ENCODE measurements at regions not wholly inside any gene's neighbourhood (a gene's known extent, or its start where the extent isn't known, plus 50 kb on each side); places are given as distances from the start of the nearest gene placed in this dataset.
"Not testable (repeated sequence)": the region's sequence is repeated elsewhere in the genome, so short reads cannot be mapped to it uniquely, and the experiment has no call there.

DNA sequence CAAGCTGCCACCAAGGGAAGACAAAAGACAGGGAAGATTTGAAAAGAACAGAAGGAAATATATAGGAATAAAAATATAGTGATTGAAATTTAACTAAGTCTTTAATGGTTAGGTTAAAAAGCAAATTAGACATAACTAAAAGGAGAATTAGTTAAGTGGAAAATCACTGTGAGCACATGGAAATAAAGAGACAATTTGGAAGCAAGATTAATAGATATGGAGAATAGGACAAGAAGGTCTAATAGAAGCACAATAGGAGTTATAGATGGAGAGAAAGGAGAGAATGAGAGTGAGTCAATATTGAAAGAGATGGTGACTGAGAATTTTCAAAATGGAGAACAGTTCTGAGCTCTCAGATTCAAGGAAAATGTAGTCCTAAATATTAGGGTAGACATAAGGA, 176.9 kb downstream of the ASB1 start:
- Histone ChIP-seq H3K9me3 (ENCODE audit: control insufficient read depth, insufficient read depth, low read length) (peaks cover 6% of the 10 kb centered on the region), H3K4me3 (ENCODE audit: low read depth, low read length) (no peak overlapping the region), H3K4me1 (ENCODE audit: control insufficient read depth, insufficient read depth, low read length) (peaks cover 6% of the 10 kb centered on the region), H3K36me3 (ENCODE audit: control insufficient read depth, insufficient read depth, low read length) (no peaks in the 10 kb centered on the region), H3K27ac (ENCODE audit: low read depth, low read length) (no peak overlapping the region), H3K27me3 (ENCODE audit: control insufficient read depth, insufficient read depth, low read length) (no peaks in the 10 kb centered on the region)
- no peak for DNase-seq (ENCODE audit: low read depth in 4 of 6, low spot score in 6 of 6)

DNA sequence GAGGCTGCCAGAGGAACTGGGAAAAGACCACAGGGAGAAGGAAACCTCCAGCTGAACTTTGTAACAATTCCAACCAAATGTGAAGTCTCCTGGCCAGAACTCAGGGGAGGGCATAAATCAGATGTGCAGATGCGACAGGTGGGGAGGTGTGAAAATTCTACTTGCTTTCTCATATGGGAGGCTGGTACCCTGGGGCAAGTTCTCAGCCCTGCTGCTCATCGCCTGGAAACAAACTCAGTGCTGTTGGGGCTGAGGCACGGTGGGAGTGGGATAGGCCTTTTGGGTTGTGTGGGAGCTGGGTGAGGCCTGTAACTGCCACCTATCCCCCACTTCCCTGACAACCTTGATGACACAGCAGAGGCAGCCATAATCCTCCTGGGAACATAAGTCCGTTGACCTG, 179.6 kb downstream of the ASB1 start:
- Histone ChIP-seq H3K27me3 (ENCODE audit: control insufficient read depth, insufficient read depth, low read length) (no peaks in the 10 kb centered on the region), H3K4me1 (ENCODE audit: control insufficient read depth, insufficient read depth, low read length) (peaks cover 4% of the 10 kb centered on the region), H3K27ac (ENCODE audit: low read depth, low read length) (no peak overlapping the region), H3K36me3 (ENCODE audit: control insufficient read depth, insufficient read depth, low read length) (no peaks in the 10 kb centered on the region), H3K9me3 (ENCODE audit: control insufficient read depth, insufficient read depth, low read length) (peaks cover 6% of the 10 kb centered on the region), H3K4me3 (ENCODE audit: low read depth, low read length) (no peak overlapping the region)
- WGBS (ENCODE audit: insufficient coverage) = no CpG with 5 or more reads among the region's 4 CpGs
- DNase-seq (ENCODE audit: low read depth in 4 of 6, low spot score in 6 of 6) = no peak

DNA sequence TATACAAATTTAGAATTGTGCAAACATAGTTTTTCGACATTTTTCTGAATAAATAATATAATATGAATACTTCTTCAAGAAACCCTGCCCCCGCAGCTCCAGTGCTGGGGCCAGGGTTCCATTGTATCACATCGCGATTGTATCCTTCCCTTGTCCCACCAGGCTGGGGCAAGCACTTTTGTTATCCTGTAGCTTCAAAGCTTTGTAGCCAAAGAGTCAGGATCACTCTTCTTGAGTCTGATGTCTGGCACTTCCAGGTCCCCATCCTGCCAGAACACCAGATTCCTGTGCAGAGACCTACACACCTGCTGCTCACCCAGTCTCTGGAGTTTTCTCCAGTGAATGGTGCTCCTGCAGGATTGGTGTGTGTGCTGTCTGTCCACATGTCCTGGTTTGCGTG, 186.9 kb downstream of the ASB1 start:
- Histone ChIP-seq H3K4me1 (ENCODE audit: control insufficient read depth, insufficient read depth, low read length) (no peaks in the 10 kb centered on the region), H3K9me3 (ENCODE audit: control insufficient read depth, insufficient read depth, low read length) (no peaks in the 10 kb centered on the region), H3K36me3 (ENCODE audit: control insufficient read depth, insufficient read depth, low read length) (no peaks in the 10 kb centered on the region), H3K27me3 (ENCODE audit: control insufficient read depth, insufficient read depth, low read length) (no peaks in the 10 kb centered on the region), H3K4me3 (ENCODE audit: low read depth, low read length) (no peak overlapping the region), H3K27ac (ENCODE audit: low read depth, low read length) (no peak overlapping the region)
- 92% methylated on average over 3 of the region's 5 CpGs for WGBS (ENCODE audit: insufficient coverage)
- DNase-seq (ENCODE audit: low read depth in 4 of 6, low spot score in 6 of 6) = no peak

DNA sequence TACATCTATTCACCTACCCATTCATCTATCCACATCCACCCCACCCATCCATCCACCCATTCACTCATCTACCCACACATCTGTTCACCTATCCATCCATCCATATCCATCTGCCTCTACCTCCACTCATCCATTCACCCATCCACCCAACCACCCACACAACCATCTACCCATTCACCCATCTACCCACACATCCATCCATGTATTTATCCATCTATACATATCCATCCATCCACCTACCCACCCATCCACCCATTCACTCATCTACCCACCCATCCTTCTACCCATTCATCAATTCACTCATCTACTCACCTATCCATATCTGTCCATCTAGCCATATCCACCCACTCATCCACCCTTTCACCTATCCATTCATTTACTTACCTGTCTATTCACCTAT, 187.6 kb downstream of the ASB1 start:
- no peaks in the 10 kb centered on the region for H3K36me3 ChIP-seq (ENCODE audit: control insufficient read depth, insufficient read depth, low read length)
- no peaks in the 10 kb centered on the region for H3K9me3 ChIP-seq (ENCODE audit: control insufficient read depth, insufficient read depth, low read length)
- no peaks in the 10 kb centered on the region for H3K27me3 ChIP-seq (ENCODE audit: control insufficient read depth, insufficient read depth, low read length)
- no peaks in the 10 kb centered on the region for H3K4me1 ChIP-seq (ENCODE audit: control insufficient read depth, insufficient read depth, low read length)
- no peak overlapping the region for H3K27ac ChIP-seq (ENCODE audit: low read depth, low read length)
- H3K4me3 ChIP-seq (ENCODE audit: low read depth, low read length) = no peak overlapping the region
- no peak for DNase-seq (ENCODE audit: low read depth in 4 of 6, low spot score in 6 of 6)

DNA sequence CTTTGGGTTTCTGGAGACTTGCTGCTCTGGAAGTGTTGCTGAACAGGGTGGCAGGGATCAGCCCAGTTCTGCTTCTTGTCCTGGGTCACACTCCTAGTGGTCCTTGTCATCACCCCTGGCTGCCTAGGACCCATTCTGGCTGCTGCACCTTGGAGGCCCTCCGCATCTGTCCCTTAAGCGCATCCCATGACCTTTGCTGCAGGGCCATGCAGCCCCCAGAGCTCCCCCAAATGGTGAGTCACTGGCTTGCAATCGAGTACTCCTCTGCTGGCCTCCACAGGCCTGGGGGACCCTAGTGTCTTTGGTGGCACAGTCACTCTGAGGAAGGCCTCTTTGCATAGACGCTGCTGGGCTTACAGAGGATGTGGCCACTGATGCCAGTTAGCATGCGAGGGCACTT, 188.5 kb downstream of the ASB1 start:
- Histone ChIP-seq H3K27me3 (ENCODE audit: control insufficient read depth, insufficient read depth, low read length) (no peaks in the 10 kb centered on the region), H3K9me3 (ENCODE audit: control insufficient read depth, insufficient read depth, low read length) (no peaks in the 10 kb centered on the region), H3K27ac (ENCODE audit: low read depth, low read length) (no peak overlapping the region), H3K4me1 (ENCODE audit: control insufficient read depth, insufficient read depth, low read length) (no peaks in the 10 kb centered on the region), H3K36me3 (ENCODE audit: control insufficient read depth, insufficient read depth, low read length) (no peaks in the 10 kb centered on the region), H3K4me3 (ENCODE audit: low read depth, low read length) (no peak overlapping the region)
- no peak for DNase-seq (ENCODE audit: low read depth in 4 of 6, low spot score in 6 of 6)
- WGBS (ENCODE audit: insufficient coverage) = 89% methylated on average over 5 of the region's 5 CpGs

DNA sequence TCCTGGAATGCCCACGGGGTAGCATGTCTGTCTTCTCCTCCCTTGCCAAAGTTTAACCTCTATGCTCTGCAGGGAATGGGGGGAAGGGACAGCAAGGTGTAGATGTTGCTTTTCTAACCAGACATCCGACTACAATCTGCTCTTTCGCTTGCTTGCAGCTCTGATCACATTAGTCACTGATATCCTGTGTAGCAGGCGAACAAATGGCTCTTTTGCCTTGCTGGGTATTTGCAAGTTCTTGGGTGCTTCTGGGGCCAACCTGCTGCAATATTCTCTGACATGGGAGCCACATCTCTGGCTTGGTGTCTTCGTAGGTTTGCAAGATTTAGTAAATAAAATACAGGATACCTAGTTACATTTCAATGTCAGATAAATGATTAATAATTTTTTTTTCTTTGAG, 190.0 kb downstream of the ASB1 start:
- H3K4me1 ChIP-seq (ENCODE audit: control insufficient read depth, insufficient read depth, low read length) = no peaks in the 10 kb centered on the region
- no peak overlapping the region for H3K4me3 ChIP-seq (ENCODE audit: low read depth, low read length)
- H3K9me3 ChIP-seq (ENCODE audit: control insufficient read depth, insufficient read depth, low read length) = no peaks in the 10 kb centered on the region
- no peaks in the 10 kb centered on the region for H3K36me3 ChIP-seq (ENCODE audit: control insufficient read depth, insufficient read depth, low read length)
- 100% methylated on average over 2 of the region's 5 CpGs for WGBS (ENCODE audit: insufficient coverage)
- no peaks in the 10 kb centered on the region for H3K27me3 ChIP-seq (ENCODE audit: control insufficient read depth, insufficient read depth, low read length)
- DNase-seq (ENCODE audit: low read depth in 4 of 6, low spot score in 6 of 6) = no peak
- H3K27ac ChIP-seq (ENCODE audit: low read depth, low read length) = no peak overlapping the region

DNA sequence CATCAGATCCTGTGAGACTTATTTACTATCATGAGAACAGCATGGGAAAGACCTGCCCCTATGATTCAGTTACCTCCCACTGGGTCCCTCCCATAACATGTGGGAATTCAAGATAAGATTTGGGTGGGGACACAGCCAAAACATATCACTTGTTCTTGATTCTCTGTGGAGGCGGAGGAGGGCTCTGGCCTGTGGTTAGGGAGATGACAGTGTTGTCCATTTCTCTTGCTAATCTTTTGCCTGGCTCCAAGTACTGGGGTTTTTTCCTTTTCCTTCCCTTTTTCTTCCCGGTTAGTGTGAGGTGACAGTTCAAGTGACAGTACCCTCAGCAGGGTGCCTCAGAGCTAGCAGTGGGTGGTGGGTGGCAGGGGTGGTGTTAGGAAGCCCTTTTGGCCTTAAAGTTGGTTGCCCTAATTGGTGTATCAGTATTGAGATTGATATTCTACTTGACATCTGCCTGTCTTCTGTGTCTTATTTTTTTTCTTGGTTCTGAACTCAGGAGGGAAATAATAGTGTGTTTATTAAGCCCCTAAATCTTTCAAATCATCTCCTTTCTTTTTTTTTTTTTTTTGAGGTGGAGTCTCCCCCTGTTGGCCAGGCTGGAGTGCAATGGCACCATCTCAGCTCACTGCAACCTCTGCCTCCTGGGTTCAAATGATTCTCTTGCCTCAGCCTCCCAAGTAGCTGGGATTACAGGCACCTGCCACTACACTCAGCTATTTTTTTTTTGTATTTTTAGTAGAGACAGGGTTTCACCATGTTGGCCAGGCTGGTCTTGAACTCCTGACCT, 192.0 kb downstream of the ASB1 start:
- DNase-seq (ENCODE audit: low read depth in 4 of 6, low spot score in 6 of 6); H3K4me1 ChIP-seq (ENCODE audit: control insufficient read depth, insufficient read depth, low read length); H3K9me3 ChIP-seq (ENCODE audit: control insufficient read depth, insufficient read depth, low read length); H3K4me3 ChIP-seq (ENCODE audit: low read depth, low read length); H3K27ac ChIP-seq (ENCODE audit: low read depth, low read length); H3K36me3 ChIP-seq (ENCODE audit: control insufficient read depth, insufficient read depth, low read length); H3K27me3 ChIP-seq (ENCODE audit: control insufficient read depth, insufficient read depth, low read length): not testable (repeated sequence)
- no CpG with 5 or more reads among the region's 2 CpGs for WGBS (ENCODE audit: insufficient coverage)

DNA sequence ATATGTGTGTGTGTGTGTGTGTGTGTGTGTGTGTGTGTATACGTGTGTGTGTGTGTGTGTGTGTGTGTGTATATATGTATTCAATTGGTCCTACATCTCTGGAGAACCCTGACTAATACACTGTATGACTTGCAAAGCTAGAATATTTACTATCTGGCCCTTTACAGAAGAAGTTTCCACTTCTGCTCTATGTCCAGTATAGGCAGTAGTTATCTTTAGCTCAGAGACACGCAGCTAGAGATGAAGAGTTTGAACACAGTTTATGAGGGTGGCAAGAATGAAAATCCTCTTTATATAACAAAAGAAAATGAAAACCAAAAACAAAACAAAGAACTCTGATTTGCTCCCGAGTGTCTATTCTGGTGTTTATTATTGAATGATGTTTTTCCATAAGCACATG, 201.2 kb downstream of the ASB1 start:
- no peak overlapping the region for H3K27ac ChIP-seq (ENCODE audit: low read depth, low read length)
- no peak overlapping the region for H3K4me3 ChIP-seq (ENCODE audit: low read depth, low read length)
- WGBS (ENCODE audit: insufficient coverage) = no CpG with 5 or more reads among the region's 3 CpGs
- H3K4me1 ChIP-seq (ENCODE audit: control insufficient read depth, insufficient read depth, low read length) = no peaks in the 10 kb centered on the region
- H3K9me3 ChIP-seq (ENCODE audit: control insufficient read depth, insufficient read depth, low read length) = no peaks in the 10 kb centered on the region
- H3K27me3 ChIP-seq (ENCODE audit: control insufficient read depth, insufficient read depth, low read length) = no peaks in the 10 kb centered on the region
- no peak for DNase-seq (ENCODE audit: low read depth in 4 of 6, low spot score in 6 of 6)
- H3K36me3 ChIP-seq (ENCODE audit: control insufficient read depth, insufficient read depth, low read length) = no peaks in the 10 kb centered on the region

DNA sequence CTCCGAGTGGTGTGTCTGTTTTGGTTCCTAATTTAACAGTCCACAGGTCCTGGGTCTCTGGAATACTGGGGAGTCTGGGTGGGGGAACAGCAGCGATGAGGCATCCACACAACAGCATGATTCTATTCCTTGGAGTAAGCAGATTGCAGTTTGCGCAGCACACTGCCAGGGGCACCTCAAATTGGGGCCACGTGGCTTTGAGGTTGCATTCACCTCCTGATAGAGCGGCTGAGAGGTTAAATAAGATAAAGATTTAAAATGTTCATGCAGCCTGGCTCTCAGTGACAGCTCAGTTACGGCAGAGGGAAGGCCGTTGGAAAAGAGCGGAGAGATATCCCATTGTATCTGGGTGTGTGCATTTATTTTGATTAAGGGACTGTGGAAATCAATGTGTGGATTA, 202.3 kb downstream of the ASB1 start:
- H3K36me3 ChIP-seq (ENCODE audit: control insufficient read depth, insufficient read depth, low read length) = no peaks in the 10 kb centered on the region
- peak in 1 of 6 donors; percentile 25 for DNase-seq (ENCODE audit: low read depth in 4 of 6, low spot score in 6 of 6)
- no peak overlapping the region for H3K4me3 ChIP-seq (ENCODE audit: low read depth, low read length)
- no peaks in the 10 kb centered on the region for H3K9me3 ChIP-seq (ENCODE audit: control insufficient read depth, insufficient read depth, low read length)
- no peaks in the 10 kb centered on the region for H3K27me3 ChIP-seq (ENCODE audit: control insufficient read depth, insufficient read depth, low read length)
- H3K27ac ChIP-seq (ENCODE audit: low read depth, low read length) = no peak overlapping the region
- WGBS (ENCODE audit: insufficient coverage) = 75% methylated on average over 7 of the region's 8 CpGs
- no peaks in the 10 kb centered on the region for H3K4me1 ChIP-seq (ENCODE audit: control insufficient read depth, insufficient read depth, low read length)

DNA sequence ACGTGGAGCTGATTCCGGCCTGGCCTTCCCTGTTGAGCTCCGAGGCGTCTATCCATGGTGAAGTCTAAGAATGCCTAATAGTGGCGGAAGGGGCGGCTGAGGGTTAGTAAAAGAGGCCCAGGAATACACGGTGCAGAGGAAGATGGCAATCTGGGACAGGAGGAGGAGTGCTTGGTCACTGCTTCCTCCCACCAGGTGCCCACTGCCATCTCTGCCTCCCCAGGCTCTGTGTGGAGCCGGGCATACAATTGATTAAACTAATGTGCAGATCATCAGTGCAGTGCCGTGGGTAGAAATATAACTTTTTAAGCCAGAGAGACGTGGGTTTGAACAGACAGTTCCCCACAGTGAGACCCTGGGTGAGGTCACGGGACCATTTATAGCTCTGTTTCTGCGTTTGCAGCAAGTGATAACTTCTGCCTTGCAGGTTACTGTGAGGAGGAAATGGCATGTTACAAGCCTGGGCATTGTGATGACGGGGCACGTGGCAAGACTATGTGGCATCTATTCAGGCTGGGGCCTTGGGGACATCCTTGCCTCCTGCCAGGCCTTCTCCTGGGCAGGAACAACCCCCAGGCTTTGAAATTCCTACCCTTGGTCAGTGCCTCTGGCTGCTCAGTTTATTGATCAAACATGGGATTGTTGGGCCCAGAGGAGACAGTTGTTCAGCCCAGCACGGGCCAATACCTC, 204.9 kb downstream of the ASB1 start:
- 81% methylated on average over 12 of the region's 15 CpGs for WGBS (ENCODE audit: insufficient coverage)
- H3K27me3 ChIP-seq (ENCODE audit: control insufficient read depth, insufficient read depth, low read length) = no peaks in the 10 kb centered on the region
- no peak overlapping the region for H3K27ac ChIP-seq (ENCODE audit: low read depth, low read length)
- no peak overlapping the region for H3K4me3 ChIP-seq (ENCODE audit: low read depth, low read length)
- no peaks in the 10 kb centered on the region for H3K9me3 ChIP-seq (ENCODE audit: control insufficient read depth, insufficient read depth, low read length)
- no peak for DNase-seq (ENCODE audit: low read depth in 4 of 6, low spot score in 6 of 6)
- peaks cover 6% of the 10 kb centered on the region for H3K4me1 ChIP-seq (ENCODE audit: control insufficient read depth, insufficient read depth, low read length)
- H3K36me3 ChIP-seq (ENCODE audit: control insufficient read depth, insufficient read depth, low read length) = no peaks in the 10 kb centered on the region
